ENCODE measurements at regions not wholly inside any gene's neighbourhood (a gene's known extent, or its start where the extent isn't known, plus 50 kb on each side); places are given as distances from the start of the nearest gene placed in this dataset.

GRCh38 chr21:20592463-20592862 is 405.7 kb upstream of the NCAM2 start (continued):
- TF ChIP-seq ZBTB8A (IDR thresholded peaks at IDR 0.05; ENCODE audit: partially characterized antibody) (no peak), ZNF696 (CRISPR knock-in tag; conservative IDR thresholded peaks at IDR 0.05) (no peak), SOX6 (IDR thresholded peaks at IDR 0.05) (peak; percentile 64), POU5F1 (IDR thresholded peaks at IDR 0.05; ENCODE audit: borderline replicate concordance, low read depth, low read length, partially characterized antibody) (no peak), MBD1 (CRISPR knock-in tag; IDR thresholded peaks at IDR 0.05) (no peak), TEAD1 (CRISPR knock-in tag; IDR thresholded peaks at IDR 0.05) (no peak), BMI1 (IDR thresholded peaks at IDR 0.05; ENCODE audit: low read length) (no peak), EHMT2 (IDR thresholded peaks at IDR 0.05) (no peak), ZC3H11A (IDR thresholded peaks at IDR 0.05; ENCODE audit: low read depth, low read length) (no peak), CBFA2T2 (conservative IDR thresholded peaks at IDR 0.05) (peak; percentile 59), ZNF780A (CRISPR knock-in tag; IDR thresholded peaks at IDR 0.05) (peak; percentile 84; the same call in 1 of the 2 replicates), SUPT5H (IDR thresholded peaks at IDR 0.05) (no peak), TRIM24 (IDR thresholded peaks at IDR 0.05) (peak; percentile 31 to 63; a peak in 3 of 4 replicates), CCAR2 (IDR thresholded peaks at IDR 0.05; ENCODE audit: low read depth, low read length) (no peak), COPS2 (conservative IDR thresholded peaks at IDR 0.05) (no peak), TAL1 (IDR thresholded peaks at IDR 0.05) (peak; percentile 65), ZBTB1 (CRISPR knock-in tag; IDR thresholded peaks at IDR 0.05; ENCODE audit: borderline replicate concordance, low read depth) (no peak), SMARCB1 (IDR thresholded peaks at IDR 0.05; ENCODE audit: insufficient read length, low read depth) (no peak), NFXL1 (CRISPR knock-in tag; IDR thresholded peaks at IDR 0.05) (no peak), ZNF778 (CRISPR knock-in tag; IDR thresholded peaks at IDR 0.05) (no peak), RBFOX2 (IDR thresholded peaks at IDR 0.05; ENCODE audit: low read depth, low read length) (no peak), TEAD4 (IDR thresholded peaks at IDR 0.05; ENCODE audit: low read length) (0 out of 2 replicates have a peak, but pooled peaks have one; percentile 13), TEAD4 (CRISPR knock-in tag; IDR thresholded peaks at IDR 0.05; ENCODE audit: borderline replicate concordance) (no peak), STAT6 (CRISPR knock-in tag; IDR thresholded peaks at IDR 0.05) (no peak), HMG20A (CRISPR knock-in tag; conservative IDR thresholded peaks at IDR 0.05) (no peak), CHD1 (IDR thresholded peaks at IDR 0.05; ENCODE audit: low read length) (no peak), ZNF282 (CRISPR knock-in tag; IDR thresholded peaks at IDR 0.05) (no peak), EGR1 (conservative IDR thresholded peaks at IDR 0.05) (no peak), STAT5A (IDR thresholded peaks at IDR 0.05; ENCODE audit: borderline replicate concordance, low read length) (no peak), ZNF586 (CRISPR knock-in tag; conservative IDR thresholded peaks at IDR 0.05) (no peak)

Measured in K562 (cell line).